ENCODE measurements at regions not wholly inside any gene's neighbourhood (a gene's known extent, or its start where the extent isn't known, plus 50 kb on each side); places are given as distances from the start of the nearest gene placed in this dataset.
"Not testable (repeated sequence)": the region's sequence is repeated elsewhere in the genome, so short reads cannot be mapped to it uniquely, and the experiment has no call there.

- Histone ChIP-seq H3K36me3 (ENCODE audit: control insufficient read depth in 1 of 2, insufficient read depth in 2 of 2, low read length in 2 of 2) (no peaks in the 10 kb centered on the region), H3K9me3 (ENCODE audit: control insufficient read depth in 1 of 2, low read length in 2 of 2) (no peaks in the 10 kb centered on the region), H3K27ac (ENCODE audit: low read length) (no peak overlapping the region), H3K4me1 (ENCODE audit: control insufficient read depth in 1 of 2, insufficient read depth in 2 of 2, low read length in 2 of 2) (no peaks in the 10 kb centered on the region), H3K27me3 (ENCODE audit: low read depth, low read length) (no peaks in the 10 kb centered on the region), H3K4me3 (ENCODE audit: low read depth in 1 of 2, low read length in 2 of 2) (no peak overlapping the region)
Observed at GRCh38 chr5:60437308-60437707, 262.7 kb downstream of the DEPDC1B start.

- Histone ChIP-seq H3K9me3 (ENCODE audit: control insufficient read depth in 1 of 2, low read length in 2 of 2) (no peaks in the 10 kb centered on the region), H3K27me3 (ENCODE audit: low read depth, low read length) (no peaks in the 10 kb centered on the region), H3K27ac (ENCODE audit: low read length) (no peak overlapping the region), H3K36me3 (ENCODE audit: control insufficient read depth in 1 of 2, insufficient read depth in 2 of 2, low read length in 2 of 2) (no peaks in the 10 kb centered on the region), H3K4me3 (ENCODE audit: low read depth in 1 of 2, low read length in 2 of 2) (no peak overlapping the region), H3K4me1 (ENCODE audit: control insufficient read depth in 1 of 2, insufficient read depth in 2 of 2, low read length in 2 of 2) (no peaks in the 10 kb centered on the region)
Observed at GRCh38 chr5:60436518-60436917, 263.4 kb downstream of the DEPDC1B start.

DNA sequence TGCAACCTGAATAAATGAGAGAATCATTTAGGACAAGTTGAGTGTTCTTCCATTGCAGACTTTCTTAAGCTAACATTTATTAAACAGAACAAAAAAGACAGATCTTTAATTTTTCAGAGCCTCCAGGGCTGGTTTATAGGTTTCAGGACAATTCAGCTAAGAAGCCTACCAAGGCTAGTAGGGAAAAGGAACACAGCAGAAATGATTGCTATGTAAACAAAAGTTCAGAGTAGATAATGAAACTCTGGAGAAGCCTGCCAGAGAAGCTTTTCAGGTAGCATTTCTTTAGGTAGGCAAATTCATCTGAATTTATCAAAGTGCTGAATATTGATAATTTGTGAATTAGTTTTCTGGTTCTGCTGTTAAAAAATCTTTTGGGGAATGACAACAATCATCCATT is 264.2 kb downstream of the DEPDC1B start:
- no peak overlapping the region for H3K4me3 ChIP-seq (ENCODE audit: low read depth in 1 of 2, low read length in 2 of 2)
- no peaks in the 10 kb centered on the region for H3K27me3 ChIP-seq (ENCODE audit: low read depth, low read length)
- no peaks in the 10 kb centered on the region for H3K4me1 ChIP-seq (ENCODE audit: control insufficient read depth in 1 of 2, insufficient read depth in 2 of 2, low read length in 2 of 2)
- no peak overlapping the region for H3K27ac ChIP-seq (ENCODE audit: low read length)
- no peaks in the 10 kb centered on the region for H3K9me3 ChIP-seq (ENCODE audit: control insufficient read depth in 1 of 2, low read length in 2 of 2)
- H3K36me3 ChIP-seq (ENCODE audit: control insufficient read depth in 1 of 2, insufficient read depth in 2 of 2, low read length in 2 of 2): no peaks in the 10 kb centered on the region

DNA sequence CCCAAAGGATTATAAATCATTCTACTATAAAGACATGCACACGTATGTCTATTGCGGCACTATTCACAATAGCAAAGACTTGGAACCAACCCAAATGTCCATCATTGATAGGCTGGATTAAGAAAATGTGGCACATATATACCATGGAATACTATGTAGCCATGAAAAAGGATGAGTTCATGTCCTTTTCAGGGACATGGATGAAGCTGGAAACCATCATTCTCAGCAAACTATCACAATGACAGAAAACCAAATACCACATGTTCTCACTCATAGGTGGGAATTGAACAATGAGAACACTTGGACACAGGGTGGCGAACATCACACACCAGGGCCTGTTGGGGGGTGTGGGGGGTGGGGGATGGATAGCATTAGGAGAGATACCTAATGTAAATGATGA is 273.8 kb downstream of the DEPDC1B start:
- H3K4me3 ChIP-seq (ENCODE audit: low read depth in 1 of 2, low read length in 2 of 2); H3K27ac ChIP-seq (ENCODE audit: low read length); H3K27me3 ChIP-seq (ENCODE audit: low read depth, low read length); H3K4me1 ChIP-seq (ENCODE audit: control insufficient read depth in 1 of 2, insufficient read depth in 2 of 2, low read length in 2 of 2); H3K9me3 ChIP-seq (ENCODE audit: control insufficient read depth in 1 of 2, low read length in 2 of 2); H3K36me3 ChIP-seq (ENCODE audit: control insufficient read depth in 1 of 2, insufficient read depth in 2 of 2, low read length in 2 of 2): not testable (repeated sequence)

- H3K27ac ChIP-seq (ENCODE audit: low read length); H3K4me3 ChIP-seq (ENCODE audit: low read depth in 1 of 2, low read length in 2 of 2); H3K4me1 ChIP-seq (ENCODE audit: control insufficient read depth in 1 of 2, insufficient read depth in 2 of 2, low read length in 2 of 2); H3K27me3 ChIP-seq (ENCODE audit: low read depth, low read length); H3K36me3 ChIP-seq (ENCODE audit: control insufficient read depth in 1 of 2, insufficient read depth in 2 of 2, low read length in 2 of 2): not testable (repeated sequence)
- peaks cover 0 to 12% of the 10 kb centered on the region in 2 donors for H3K9me3 ChIP-seq (ENCODE audit: control insufficient read depth in 1 of 2, low read length in 2 of 2)
Observed at GRCh38 chr5:60420773-60421172, 279.2 kb downstream of the DEPDC1B start.

GRCh38 chr5:60417500-60418181 is 282.3 kb downstream of the DEPDC1B start:
- Histone ChIP-seq H3K4me1 (ENCODE audit: control insufficient read depth in 1 of 2, insufficient read depth in 2 of 2, low read length in 2 of 2) (no peaks in the 10 kb centered on the region), H3K27ac (ENCODE audit: low read length) (no peak overlapping the region), H3K27me3 (ENCODE audit: low read depth, low read length) (no peaks in the 10 kb centered on the region), H3K4me3 (ENCODE audit: low read depth in 1 of 2, low read length in 2 of 2) (no peak overlapping the region), H3K9me3 (ENCODE audit: control insufficient read depth in 1 of 2, low read length in 2 of 2) (peaks cover 0 to 12% of the 10 kb centered on the region in 2 donors), H3K36me3 (ENCODE audit: control insufficient read depth in 1 of 2, insufficient read depth in 2 of 2, low read length in 2 of 2) (no peaks in the 10 kb centered on the region)

- no peaks in the 10 kb centered on the region for H3K36me3 ChIP-seq (ENCODE audit: control insufficient read depth in 1 of 2, insufficient read depth in 2 of 2, low read length in 2 of 2)
- H3K4me1 ChIP-seq (ENCODE audit: control insufficient read depth in 1 of 2, insufficient read depth in 2 of 2, low read length in 2 of 2): no peaks in the 10 kb centered on the region
- H3K27me3 ChIP-seq (ENCODE audit: low read depth, low read length): no peaks in the 10 kb centered on the region
- H3K9me3 ChIP-seq (ENCODE audit: control insufficient read depth in 1 of 2, low read length in 2 of 2): peaks cover 0 to 5% of the 10 kb centered on the region in 2 donors
- H3K27ac ChIP-seq (ENCODE audit: low read length): no peak overlapping the region
- no peak overlapping the region for H3K4me3 ChIP-seq (ENCODE audit: low read depth in 1 of 2, low read length in 2 of 2)
Observed at GRCh38 chr5:60415443-60415842, 284.5 kb downstream of the DEPDC1B start.

DNA sequence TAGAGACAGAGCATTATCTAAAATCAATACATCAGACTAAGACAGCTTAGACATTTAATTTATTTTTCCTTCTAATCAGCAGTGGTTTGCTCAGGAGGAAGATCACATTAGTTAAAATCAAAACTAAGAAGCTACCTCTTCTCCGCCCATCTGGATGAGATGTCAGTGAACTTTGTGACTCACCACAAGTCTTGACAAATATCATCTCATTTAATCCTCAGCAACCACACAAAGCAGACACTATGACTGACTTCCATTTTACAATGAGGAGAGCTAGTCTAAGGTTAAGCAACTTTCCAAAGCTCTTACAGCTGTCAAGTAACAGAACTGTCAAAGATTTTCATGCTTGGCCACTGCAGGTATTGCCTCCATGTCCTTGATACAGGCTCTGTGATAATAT is 289.5 kb downstream of the DEPDC1B start:
- Histone ChIP-seq H3K27me3 (ENCODE audit: low read depth, low read length) (no peaks in the 10 kb centered on the region), H3K9me3 (ENCODE audit: control insufficient read depth in 1 of 2, low read length in 2 of 2) (no peaks in the 10 kb centered on the region), H3K27ac (ENCODE audit: low read length) (no peak overlapping the region), H3K4me3 (ENCODE audit: low read depth in 1 of 2, low read length in 2 of 2) (no peak overlapping the region), H3K36me3 (ENCODE audit: control insufficient read depth in 1 of 2, insufficient read depth in 2 of 2, low read length in 2 of 2) (no peaks in the 10 kb centered on the region), H3K4me1 (ENCODE audit: control insufficient read depth in 1 of 2, insufficient read depth in 2 of 2, low read length in 2 of 2) (no peaks in the 10 kb centered on the region)

DNA sequence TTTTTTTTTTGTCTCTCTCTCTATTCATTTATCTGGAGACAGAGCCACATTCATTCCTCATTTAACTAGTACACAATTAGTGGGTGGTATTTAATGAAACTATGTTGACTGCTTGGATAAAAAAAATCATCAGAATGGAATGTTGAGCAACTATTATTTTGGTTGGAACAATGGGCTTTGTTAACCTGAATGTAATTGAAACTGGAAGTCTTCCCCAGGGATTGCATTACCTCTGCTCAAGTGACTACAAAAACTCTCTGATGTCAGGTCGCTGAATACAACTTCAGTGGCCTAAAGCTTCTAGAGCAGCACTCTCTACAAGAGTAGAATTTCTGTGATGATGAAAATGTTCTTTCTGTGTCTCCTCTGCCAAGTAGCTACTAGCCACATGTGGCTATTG is 295.8 kb downstream of the DEPDC1B start:
- H3K4me3 ChIP-seq (ENCODE audit: low read depth in 1 of 2, low read length in 2 of 2): no peak overlapping the region
- no peaks in the 10 kb centered on the region for H3K4me1 ChIP-seq (ENCODE audit: control insufficient read depth in 1 of 2, insufficient read depth in 2 of 2, low read length in 2 of 2)
- H3K9me3 ChIP-seq (ENCODE audit: control insufficient read depth in 1 of 2, low read length in 2 of 2): no peaks in the 10 kb centered on the region
- peak overlapping the region; percentile 16 for H3K27ac ChIP-seq (ENCODE audit: low read length)
- no peaks in the 10 kb centered on the region for H3K27me3 ChIP-seq (ENCODE audit: low read depth, low read length)
- no peaks in the 10 kb centered on the region for H3K36me3 ChIP-seq (ENCODE audit: control insufficient read depth in 1 of 2, insufficient read depth in 2 of 2, low read length in 2 of 2)

DNA sequence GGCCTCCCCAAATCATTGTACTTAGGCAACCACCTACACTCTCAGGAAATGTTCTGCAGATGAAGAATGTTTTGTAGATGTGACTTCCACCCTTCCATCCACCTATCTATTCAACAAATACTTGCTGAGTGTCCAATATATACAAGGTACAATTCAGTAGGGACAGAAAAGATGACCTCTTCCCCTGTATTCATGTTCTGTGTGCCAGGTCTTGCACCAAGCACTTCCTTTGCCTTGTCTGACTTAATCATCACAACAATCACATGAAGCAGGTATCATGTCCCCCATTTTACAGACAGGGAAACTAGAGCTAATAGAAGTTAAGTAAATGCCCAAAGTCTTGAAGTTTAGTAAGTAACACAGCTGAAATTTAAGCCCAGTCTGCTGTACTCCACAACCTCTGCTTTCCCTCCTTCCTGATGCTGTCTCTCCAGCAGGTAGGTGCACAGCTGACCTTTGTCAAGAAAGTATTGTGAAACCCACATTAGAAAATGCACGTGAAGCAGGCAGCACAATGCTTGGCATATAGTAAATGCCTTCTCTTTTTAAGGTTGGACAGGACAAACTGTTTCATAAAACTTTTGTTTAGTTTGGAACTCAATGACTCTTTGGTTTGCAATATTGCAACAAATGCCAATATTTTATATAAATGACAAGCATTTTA is 296.5 kb downstream of the DEPDC1B start:
- Histone ChIP-seq H3K27ac (ENCODE audit: low read length) (no peak overlapping the region), H3K4me3 (ENCODE audit: low read depth in 1 of 2, low read length in 2 of 2) (no peak overlapping the region), H3K4me1 (ENCODE audit: control insufficient read depth in 1 of 2, insufficient read depth in 2 of 2, low read length in 2 of 2) (no peaks in the 10 kb centered on the region), H3K27me3 (ENCODE audit: low read depth, low read length) (no peaks in the 10 kb centered on the region), H3K36me3 (ENCODE audit: control insufficient read depth in 1 of 2, insufficient read depth in 2 of 2, low read length in 2 of 2) (no peaks in the 10 kb centered on the region), H3K9me3 (ENCODE audit: control insufficient read depth in 1 of 2, low read length in 2 of 2) (no peaks in the 10 kb centered on the region)

- no peaks in the 10 kb centered on the region for H3K9me3 ChIP-seq (ENCODE audit: control insufficient read depth in 1 of 2, low read length in 2 of 2)
- H3K27ac ChIP-seq (ENCODE audit: low read length): no peak overlapping the region
Observed at GRCh38 chr5:60402161-60402785, 297.7 kb downstream of the DEPDC1B start.

More at GRCh38 chr5:60402161-60402785, 297.7 kb downstream of the DEPDC1B start:
- H3K4me3 ChIP-seq (ENCODE audit: low read depth in 1 of 2, low read length in 2 of 2): no peak overlapping the region
- H3K36me3 ChIP-seq (ENCODE audit: control insufficient read depth in 1 of 2, insufficient read depth in 2 of 2, low read length in 2 of 2): no peaks in the 10 kb centered on the region
- H3K4me1 ChIP-seq (ENCODE audit: control insufficient read depth in 1 of 2, insufficient read depth in 2 of 2, low read length in 2 of 2): no peaks in the 10 kb centered on the region
- H3K27me3 ChIP-seq (ENCODE audit: low read depth, low read length): no peaks in the 10 kb centered on the region

Data from muscle layer of duodenum (tissue), 2 donors.